ENCODE measurements at regions not wholly inside any gene's neighbourhood (a gene's known extent, or its start where the extent isn't known, plus 50 kb on each side); places are given as distances from the start of the nearest gene placed in this dataset.
"Not testable (repeated sequence)": the region's sequence is repeated elsewhere in the genome, so short reads cannot be mapped to it uniquely, and the experiment has no call there.

GRCh38 chr2:184410160-184410559 is 188.2 kb upstream of the ZNF804A start:
- Histone ChIP-seq H3K9me3 (ENCODE audit: control insufficient read depth, insufficient read depth, low read depth, low read length) (peaks cover 17% of the 10 kb centered on the region), H3K9ac (ENCODE audit: low read length) (no peak overlapping the region), H3K36me3 (ENCODE audit: control insufficient read depth, insufficient read depth, low read length) (no peaks in the 10 kb centered on the region), H3K27ac (ENCODE audit: low read depth, low read length) (no peak overlapping the region), H3K27me3 (ENCODE audit: control insufficient read depth, insufficient read depth, low read length) (no peaks in the 10 kb centered on the region), H3K4me3 (ENCODE audit: low read depth, low read length) (no peak overlapping the region), H3K4me1 (ENCODE audit: control insufficient read depth, insufficient read depth, low read length) (no peaks in the 10 kb centered on the region)

GRCh38 chr2:184413221-184413620 is 185.1 kb upstream of the ZNF804A start:
- no peaks in the 10 kb centered on the region for H3K27me3 ChIP-seq (ENCODE audit: control insufficient read depth, insufficient read depth, low read length)
- H3K9me3 ChIP-seq (ENCODE audit: control insufficient read depth, insufficient read depth, low read depth, low read length) = no peaks in the 10 kb centered on the region
- no peaks in the 10 kb centered on the region for H3K36me3 ChIP-seq (ENCODE audit: control insufficient read depth, insufficient read depth, low read length)
- no peaks in the 10 kb centered on the region for H3K4me1 ChIP-seq (ENCODE audit: control insufficient read depth, insufficient read depth, low read length)
- H3K27ac ChIP-seq (ENCODE audit: low read depth, low read length) = no peak overlapping the region
- no peak overlapping the region for H3K4me3 ChIP-seq (ENCODE audit: low read depth, low read length)
- no peak overlapping the region for H3K9ac ChIP-seq (ENCODE audit: low read length)

- Histone ChIP-seq H3K36me3 (ENCODE audit: control insufficient read depth, insufficient read depth, low read length) (no peaks in the 10 kb centered on the region), H3K27ac (ENCODE audit: low read depth, low read length) (no peak overlapping the region), H3K27me3 (ENCODE audit: control insufficient read depth, insufficient read depth, low read length) (no peaks in the 10 kb centered on the region), H3K4me3 (ENCODE audit: low read depth, low read length) (no peak overlapping the region), H3K9me3 (ENCODE audit: control insufficient read depth, insufficient read depth, low read depth, low read length) (no peaks in the 10 kb centered on the region), H3K4me1 (ENCODE audit: control insufficient read depth, insufficient read depth, low read length) (no peaks in the 10 kb centered on the region), H3K9ac (ENCODE audit: low read length) (no peak overlapping the region)
These were observed 184.6 kb upstream of the ZNF804A start for GRCh38 chr2:184413671-184414229.

GRCh38 chr2:184416146-184416913 is 182.0 kb upstream of the ZNF804A start:
- peaks cover 3% of the 10 kb centered on the region; the same call in 1 of the 2 replicates for H3K4me1 ChIP-seq (ENCODE audit: control insufficient read depth, insufficient read depth, low read length)
- no peaks in the 10 kb centered on the region for H3K9me3 ChIP-seq (ENCODE audit: control insufficient read depth, insufficient read depth, low read depth, low read length)
- no peaks in the 10 kb centered on the region for H3K27me3 ChIP-seq (ENCODE audit: control insufficient read depth, insufficient read depth, low read length)
- H3K9ac ChIP-seq (ENCODE audit: low read length) = no peak overlapping the region
- H3K4me3 ChIP-seq (ENCODE audit: low read depth, low read length) = no peak overlapping the region
- no peak overlapping the region for H3K27ac ChIP-seq (ENCODE audit: low read depth, low read length)
- no peaks in the 10 kb centered on the region for H3K36me3 ChIP-seq (ENCODE audit: control insufficient read depth, insufficient read depth, low read length)

- Histone ChIP-seq H3K4me1 (ENCODE audit: control insufficient read depth, insufficient read depth, low read length) (peaks cover 3% of the 10 kb centered on the region; the same call in 1 of the 2 replicates), H3K27me3 (ENCODE audit: control insufficient read depth, insufficient read depth, low read length) (no peaks in the 10 kb centered on the region), H3K4me3 (ENCODE audit: low read depth, low read length) (no peak overlapping the region), H3K27ac (ENCODE audit: low read depth, low read length) (no peak overlapping the region), H3K9ac (ENCODE audit: low read length) (no peak overlapping the region), H3K36me3 (ENCODE audit: control insufficient read depth, insufficient read depth, low read length) (no peaks in the 10 kb centered on the region), H3K9me3 (ENCODE audit: control insufficient read depth, insufficient read depth, low read depth, low read length) (no peaks in the 10 kb centered on the region)
These were observed 178.6 kb upstream of the ZNF804A start for GRCh38 chr2:184419744-184420143.

- H3K4me1 ChIP-seq (ENCODE audit: control insufficient read depth, insufficient read depth, low read length); H3K36me3 ChIP-seq (ENCODE audit: control insufficient read depth, insufficient read depth, low read length); H3K27me3 ChIP-seq (ENCODE audit: control insufficient read depth, insufficient read depth, low read length); H3K27ac ChIP-seq (ENCODE audit: low read depth, low read length); H3K4me3 ChIP-seq (ENCODE audit: low read depth, low read length); H3K9ac ChIP-seq (ENCODE audit: low read length); H3K9me3 ChIP-seq (ENCODE audit: control insufficient read depth, insufficient read depth, low read depth, low read length): not testable (repeated sequence)
These were observed 176.9 kb upstream of the ZNF804A start for GRCh38 chr2:184421456-184421855.

GRCh38 chr2:184425083-184425482 is 173.2 kb upstream of the ZNF804A start:
- no peaks in the 10 kb centered on the region for H3K36me3 ChIP-seq (ENCODE audit: control insufficient read depth, insufficient read depth, low read length)
- H3K27ac ChIP-seq (ENCODE audit: low read depth, low read length) = no peak overlapping the region
- H3K27me3 ChIP-seq (ENCODE audit: control insufficient read depth, insufficient read depth, low read length) = no peaks in the 10 kb centered on the region
- no peak overlapping the region for H3K4me3 ChIP-seq (ENCODE audit: low read depth, low read length)
- H3K4me1 ChIP-seq (ENCODE audit: control insufficient read depth, insufficient read depth, low read length) = no peaks in the 10 kb centered on the region
- no peaks in the 10 kb centered on the region for H3K9me3 ChIP-seq (ENCODE audit: control insufficient read depth, insufficient read depth, low read depth, low read length)
- H3K9ac ChIP-seq (ENCODE audit: low read length) = no peak overlapping the region

- H3K9me3 ChIP-seq (ENCODE audit: control insufficient read depth, insufficient read depth, low read depth, low read length) = no peaks in the 10 kb centered on the region
- H3K4me3 ChIP-seq (ENCODE audit: low read depth, low read length) = no peak overlapping the region
- H3K9ac ChIP-seq (ENCODE audit: low read length) = no peak overlapping the region
- H3K4me1 ChIP-seq (ENCODE audit: control insufficient read depth, insufficient read depth, low read length) = no peaks in the 10 kb centered on the region
- no peaks in the 10 kb centered on the region for H3K27me3 ChIP-seq (ENCODE audit: control insufficient read depth, insufficient read depth, low read length)
- H3K36me3 ChIP-seq (ENCODE audit: control insufficient read depth, insufficient read depth, low read length) = no peaks in the 10 kb centered on the region
- no peak overlapping the region for H3K27ac ChIP-seq (ENCODE audit: low read depth, low read length)
These were observed 154.1 kb upstream of the ZNF804A start for GRCh38 chr2:184444217-184444616.

GRCh38 chr2:184444623-184445223 is 153.6 kb upstream of the ZNF804A start:
- Histone ChIP-seq H3K9ac (ENCODE audit: low read length) (no peak overlapping the region), H3K36me3 (ENCODE audit: control insufficient read depth, insufficient read depth, low read length) (no peaks in the 10 kb centered on the region), H3K9me3 (ENCODE audit: control insufficient read depth, insufficient read depth, low read depth, low read length) (no peaks in the 10 kb centered on the region), H3K27ac (ENCODE audit: low read depth, low read length) (no peak overlapping the region), H3K4me1 (ENCODE audit: control insufficient read depth, insufficient read depth, low read length) (no peaks in the 10 kb centered on the region), H3K4me3 (ENCODE audit: low read depth, low read length) (no peak overlapping the region), H3K27me3 (ENCODE audit: control insufficient read depth, insufficient read depth, low read length) (no peaks in the 10 kb centered on the region)

- Histone ChIP-seq H3K27ac (ENCODE audit: low read depth, low read length) (no peak overlapping the region), H3K4me3 (ENCODE audit: low read depth, low read length) (no peak overlapping the region), H3K36me3 (ENCODE audit: control insufficient read depth, insufficient read depth, low read length) (no peaks in the 10 kb centered on the region), H3K4me1 (ENCODE audit: control insufficient read depth, insufficient read depth, low read length) (no peaks in the 10 kb centered on the region), H3K27me3 (ENCODE audit: control insufficient read depth, insufficient read depth, low read length) (no peaks in the 10 kb centered on the region), H3K9me3 (ENCODE audit: control insufficient read depth, insufficient read depth, low read depth, low read length) (no peaks in the 10 kb centered on the region), H3K9ac (ENCODE audit: low read length) (no peak overlapping the region)
These were observed 148.6 kb upstream of the ZNF804A start for GRCh38 chr2:184449760-184450159.

GRCh38 chr2:184452907-184453306 is 145.4 kb upstream of the ZNF804A start:
- Histone ChIP-seq H3K27ac (ENCODE audit: low read depth, low read length) (no peak overlapping the region), H3K27me3 (ENCODE audit: control insufficient read depth, insufficient read depth, low read length) (no peaks in the 10 kb centered on the region), H3K4me1 (ENCODE audit: control insufficient read depth, insufficient read depth, low read length) (no peaks in the 10 kb centered on the region), H3K9me3 (ENCODE audit: control insufficient read depth, insufficient read depth, low read depth, low read length) (no peaks in the 10 kb centered on the region), H3K9ac (ENCODE audit: low read length) (no peak overlapping the region), H3K4me3 (ENCODE audit: low read depth, low read length) (no peak overlapping the region), H3K36me3 (ENCODE audit: control insufficient read depth, insufficient read depth, low read length) (no peaks in the 10 kb centered on the region)
